ENCODE measurements at regions not wholly inside any gene's neighbourhood (a gene's known extent, or its start where the extent isn't known, plus 50 kb on each side); places are given as distances from the start of the nearest gene placed in this dataset.

GRCh38 chr3:56997041-56997440, 63.4 kb upstream of the SPATA12 start:
- no peak for DNase-seq
- peak overlapping the region in 1 of 5 donors; percentile 62 for H3K27ac ChIP-seq
- no peak overlapping the region for H3K4me3 ChIP-seq
- TF ChIP-seq, protein P1, sequence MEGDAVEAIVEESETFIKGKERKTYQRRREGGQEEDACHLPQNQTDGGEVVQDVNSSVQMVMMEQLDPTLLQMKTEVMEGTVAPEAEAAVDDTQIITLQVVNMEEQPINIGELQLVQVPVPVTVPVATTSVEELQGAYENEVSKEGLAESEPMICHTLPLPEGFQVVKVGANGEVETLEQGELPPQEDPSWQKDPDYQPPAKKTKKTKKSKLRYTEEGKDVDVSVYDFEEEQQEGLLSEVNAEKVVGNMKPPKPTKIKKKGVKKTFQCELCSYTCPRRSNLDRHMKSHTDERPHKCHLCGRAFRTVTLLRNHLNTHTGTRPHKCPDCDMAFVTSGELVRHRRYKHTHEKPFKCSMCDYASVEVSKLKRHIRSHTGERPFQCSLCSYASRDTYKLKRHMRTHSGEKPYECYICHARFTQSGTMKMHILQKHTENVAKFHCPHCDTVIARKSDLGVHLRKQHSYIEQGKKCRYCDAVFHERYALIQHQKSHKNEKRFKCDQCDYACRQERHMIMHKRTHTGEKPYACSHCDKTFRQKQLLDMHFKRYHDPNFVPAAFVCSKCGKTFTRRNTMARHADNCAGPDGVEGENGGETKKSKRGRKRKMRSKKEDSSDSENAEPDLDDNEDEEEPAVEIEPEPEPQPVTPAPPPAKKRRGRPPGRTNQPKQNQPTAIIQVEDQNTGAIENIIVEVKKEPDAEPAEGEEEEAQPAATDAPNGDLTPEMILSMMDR (IDR thresholded peaks at IDR 0.05) = no peak
- no peak for TF ChIP-seq POLR2A (IDR thresholded peaks at IDR 0.05)
- intact Hi-C loops (cut with DNase I) = loop anchor here (2.0 to 5.0 kb wide), 2 partner anchors 75 to 80 kb away; no protein-coding TSS in a partner anchor
- H3K9me3 ChIP-seq (replicated peaks in 1 of 3) = no peaks in the 10 kb centered on the region
- H3K27me3 ChIP-seq = no peaks in the 10 kb centered on the region
- no peaks in the 10 kb centered on the region for H3K36me3 ChIP-seq (replicated peaks in 1 of 2)
- WGBS, 4 donors = 85 to 94% (median 89%) methylated on average over 3 of the region's 3 CpGs
- peaks cover 0 to 7% of the 10 kb centered on the region in 2 donors for H3K4me1 ChIP-seq (replicated peaks in 1 of 2)

- H3K27me3 ChIP-seq = no peaks in the 10 kb centered on the region
- DNase-seq = no peak
- H3K9me3 ChIP-seq (replicated peaks in 1 of 3) = no peaks in the 10 kb centered on the region
- TF ChIP-seq, protein P1 (IDR thresholded peaks at IDR 0.05) = no peak
- TF ChIP-seq POLR2A (IDR thresholded peaks at IDR 0.05) = no peak
- WGBS, 4 donors = 87 to 90% (median 89%) methylated on average over 6 of the region's 6 CpGs
- intact Hi-C loops (cut with DNase I) = no loop called here
- H3K4me1 ChIP-seq (replicated peaks in 1 of 2) = peaks cover 0 to 7% of the 10 kb centered on the region in 2 donors
- no peaks in the 10 kb centered on the region for H3K36me3 ChIP-seq (replicated peaks in 1 of 2)
- H3K27ac ChIP-seq = no peak overlapping the region
- H3K4me3 ChIP-seq = no peak overlapping the region
These were observed 66.1 kb upstream of the SPATA12 start for GRCh38 chr3:56994391-56994790.

DNA sequence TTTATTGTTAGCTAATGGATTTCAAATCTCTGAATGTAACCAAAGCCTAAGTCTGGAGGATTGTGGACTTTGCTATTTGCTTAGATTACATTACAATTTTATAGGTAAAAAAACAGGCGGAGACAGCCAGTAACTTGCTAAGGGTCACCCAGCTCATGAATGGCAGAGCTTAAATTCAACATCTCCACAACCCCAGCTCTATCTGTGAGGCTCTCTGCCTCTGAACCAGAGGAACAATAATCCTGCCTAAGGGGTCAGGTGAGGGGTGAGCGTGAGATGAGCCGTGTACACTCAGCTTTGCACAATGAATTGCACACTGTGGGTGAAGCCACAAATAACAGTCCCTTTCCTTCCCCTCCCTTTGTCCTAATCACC, 69.8 kb upstream of the SPATA12 start:
- 75 to 88% (median 85%) methylated on average over 3 of the region's 3 CpGs for WGBS, 4 donors
- no peak for DNase-seq
- Histone ChIP-seq H3K27me3 (no peaks in the 10 kb centered on the region), H3K9me3 (replicated peaks in 1 of 3) (no peaks in the 10 kb centered on the region), H3K4me1 (replicated peaks in 1 of 2) (peaks cover 0 to 8% of the 10 kb centered on the region in 2 donors), H3K36me3 (replicated peaks in 1 of 2) (no peaks in the 10 kb centered on the region), H3K4me3 (no peak overlapping the region), H3K27ac (no peak overlapping the region)
- intact Hi-C loops (cut with DNase I) = loop anchor here in 1 of 2 donors (2.0 kb wide), 1 partner anchor 292 kb away; no protein-coding TSS in a partner anchor
- TF ChIP-seq POLR2A (IDR thresholded peaks at IDR 0.05) = no peak
- TF ChIP-seq, protein P1 (IDR thresholded peaks at IDR 0.05) = no peak

DNA sequence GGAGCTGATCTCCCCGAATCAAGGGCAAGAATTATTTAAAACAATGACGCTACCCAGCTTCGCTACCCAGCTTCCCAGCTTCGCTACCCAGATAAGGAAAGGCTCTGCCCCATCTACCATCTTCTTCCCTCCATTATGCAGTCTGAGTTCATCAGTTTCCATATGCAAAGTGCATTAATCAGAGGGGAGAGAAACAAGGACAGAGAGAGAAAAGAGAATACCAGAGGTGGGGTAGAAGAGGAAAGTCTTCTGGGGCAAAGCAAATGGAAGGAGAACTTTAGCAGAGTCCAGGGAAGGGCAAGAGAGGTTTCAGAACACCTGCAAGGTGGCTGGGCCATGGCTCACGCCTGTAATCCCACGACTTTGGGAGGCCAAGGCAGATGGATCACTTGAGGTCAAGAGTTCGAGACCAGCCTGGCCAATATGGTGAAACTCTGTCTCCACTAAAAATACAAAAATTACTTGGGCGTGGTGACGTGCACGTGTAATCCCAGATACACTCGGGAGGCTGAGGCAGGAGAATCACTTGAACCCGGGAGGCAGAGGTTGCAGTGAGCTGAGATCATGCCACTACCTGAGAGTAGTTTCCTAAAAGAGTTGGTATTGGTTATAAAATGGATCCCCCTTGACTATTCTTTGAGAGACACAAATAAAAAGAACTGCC, 70.4 kb upstream of the SPATA12 start:
- Histone ChIP-seq H3K27me3 (no peaks in the 10 kb centered on the region), H3K9me3 (replicated peaks in 1 of 3) (no peaks in the 10 kb centered on the region), H3K4me1 (replicated peaks in 1 of 2) (peaks cover 0 to 8% of the 10 kb centered on the region in 2 donors), H3K27ac (no peak overlapping the region), H3K36me3 (replicated peaks in 1 of 2) (no peaks in the 10 kb centered on the region), H3K4me3 (no peak overlapping the region)
- TF ChIP-seq, protein P1 (IDR thresholded peaks at IDR 0.05) = no peak
- TF ChIP-seq POLR2A (IDR thresholded peaks at IDR 0.05) = no peak
- intact Hi-C loops (cut with DNase I) = loop anchor here (2.0 to 5.0 kb wide), 3 partner anchors 188 to 291 kb away; partner anchors contain the start of gene ARHGEF3 (in 2 of the 2)
- WGBS, 4 donors = 79 to 84% (median 80%) methylated on average over 12 of the region's 12 CpGs
- no peak for DNase-seq

All from adrenal gland (tissue), 9 donors.